ENCODE measurements at regions not wholly inside any gene's neighbourhood (a gene's known extent, or its start where the extent isn't known, plus 50 kb on each side); places are given as distances from the start of the nearest gene placed in this dataset.
"Not testable (repeated sequence)": the region's sequence is repeated elsewhere in the genome, so short reads cannot be mapped to it uniquely, and the experiment has no call there.

GRCh38 chr6:120764312-120764711 lies 570.0 kb downstream of the TBC1D32 start:
- H3K36me3 ChIP-seq: no peaks in the 10 kb centered on the region
- no peaks in the 10 kb centered on the region for H3K9me3 ChIP-seq
- intact Hi-C loops (cut with DNase I): no loop called here
- TF ChIP-seq POLR2A (IDR thresholded peaks at IDR 0.05) (no peak), CTCF (IDR thresholded peaks at IDR 0.05) (no peak)
- DNase-seq (no peak), ATAC-seq (no peak)
- H3K4me1 ChIP-seq: no peaks in the 10 kb centered on the region
- no peaks in the 10 kb centered on the region for H3K27me3 ChIP-seq
- no peak overlapping the region for H3K27ac ChIP-seq
- no peak overlapping the region for H3K4me3 ChIP-seq

GRCh38 chr6:120759570-120759969 lies 574.7 kb downstream of the TBC1D32 start:
- Histone ChIP-seq H3K36me3 (no peaks in the 10 kb centered on the region), H3K27me3 (no peaks in the 10 kb centered on the region), H3K4me3 (no peak overlapping the region), H3K27ac (no peak overlapping the region), H3K4me1 (no peaks in the 10 kb centered on the region), H3K9me3 (peaks cover 0 to 6% (median 0%) of the 10 kb centered on the region in 12 donors)
- no peak for DNase-seq
- TF ChIP-seq POLR2A (IDR thresholded peaks at IDR 0.05) (no peak), CTCF (IDR thresholded peaks at IDR 0.05) (no peak)
- intact Hi-C loops (cut with DNase I): no loop called here
- ATAC-seq: no peak
- WGBS, 4 donors: 83 to 92% (median 86%) methylated on average over 1 of the region's 1 CpG

- H3K27ac ChIP-seq; H3K27me3 ChIP-seq; H3K4me1 ChIP-seq; ATAC-seq; H3K4me3 ChIP-seq; H3K9me3 ChIP-seq; H3K36me3 ChIP-seq; DNase-seq; intact Hi-C loops (cut with DNase I): not testable (repeated sequence)
- WGBS, 4 donors: 64 to 86% (median 72%) methylated on average over 10 to 12 of the region's 12 CpGs
Measured at GRCh38 chr6:120748574-120748973, 585.7 kb downstream of the TBC1D32 start.

GRCh38 chr6:120736740-120737139 lies 597.5 kb downstream of the TBC1D32 start:
- no peaks in the 10 kb centered on the region for H3K4me1 ChIP-seq
- H3K27me3 ChIP-seq: no peaks in the 10 kb centered on the region
- no peak overlapping the region for H3K27ac ChIP-seq
- H3K4me3 ChIP-seq: no peak overlapping the region
- 89 to 98% (median 95%) methylated on average over 2 of the region's 2 CpGs for WGBS, 4 donors
- no peaks in the 10 kb centered on the region for H3K36me3 ChIP-seq
- DNase-seq: no peak
- TF ChIP-seq CTCF (IDR thresholded peaks at IDR 0.05) (no peak), POLR2A (IDR thresholded peaks at IDR 0.05) (no peak)
- no peak for ATAC-seq
- H3K9me3 ChIP-seq: peaks cover 0 to 18% (median 4%) of the 10 kb centered on the region in 12 donors
- intact Hi-C loops (cut with DNase I): no loop called here

GRCh38 chr6:120735641-120736040 lies 598.6 kb downstream of the TBC1D32 start:
- H3K4me3 ChIP-seq: no peak overlapping the region
- H3K36me3 ChIP-seq: no peaks in the 10 kb centered on the region
- 72 to 86% (median 76%) methylated on average over 2 of the region's 2 CpGs for WGBS, 4 donors
- no peaks in the 10 kb centered on the region for H3K4me1 ChIP-seq
- TF ChIP-seq CTCF (IDR thresholded peaks at IDR 0.05): no peak
- TF ChIP-seq POLR2A (IDR thresholded peaks at IDR 0.05): no peak
- intact Hi-C loops (cut with DNase I): no loop called here
- DNase-seq (no peak), ATAC-seq (no peak)
- peaks cover 0 to 28% (median 9%) of the 10 kb centered on the region in 12 donors for H3K9me3 ChIP-seq
- H3K27me3 ChIP-seq: no peaks in the 10 kb centered on the region
- H3K27ac ChIP-seq: no peak overlapping the region

All from heart left ventricle (tissue), 16 donors.